ENCODE measurements at regions not wholly inside any gene's neighbourhood (a gene's known extent, or its start where the extent isn't known, plus 50 kb on each side); places are given as distances from the start of the nearest gene placed in this dataset.

- TF ChIP-seq RAD21 (IDR thresholded peaks at IDR 0.05; ENCODE audit: low read length) (no peak), CTCF (conservative IDR thresholded peaks at IDR 0.05; ENCODE audit: low read depth, low read length) (no peak), MAFK (IDR thresholded peaks at IDR 0.05; ENCODE audit: low read depth, low read length) (no peak)
Observed at GRCh38 chr10:84693006-84693405, 364.6 kb downstream of the CCSER2 start.
